8988T (cell line): ENCODE measurements at regions not wholly inside any gene's neighbourhood (a gene's known extent, or its start where the extent isn't known, plus 50 kb on each side); places are given as distances from the start of the nearest gene placed in this dataset.

Experiments used
- DNase-seq: peaks from one replicate; pipeline ENCODE4 v3.0.0; 2011

DNA sequence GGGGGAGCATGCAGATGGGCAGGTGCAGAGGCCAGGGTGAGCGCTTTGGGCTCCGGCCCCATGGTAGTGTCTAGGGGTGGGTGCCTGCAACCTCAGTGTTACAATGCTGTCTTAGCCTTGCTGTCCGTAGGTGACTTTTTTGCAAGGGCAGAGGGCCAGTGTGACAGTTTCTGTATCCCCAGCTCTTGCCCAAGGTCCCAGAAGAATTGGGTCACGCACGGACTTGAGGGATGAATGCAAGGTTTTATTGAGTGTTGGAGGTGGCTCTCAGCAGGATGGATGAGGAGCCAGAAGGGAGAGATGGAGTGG is 492.5 kb downstream of the AGTPBP1 start:
- no peak for DNase-seq

DNA sequence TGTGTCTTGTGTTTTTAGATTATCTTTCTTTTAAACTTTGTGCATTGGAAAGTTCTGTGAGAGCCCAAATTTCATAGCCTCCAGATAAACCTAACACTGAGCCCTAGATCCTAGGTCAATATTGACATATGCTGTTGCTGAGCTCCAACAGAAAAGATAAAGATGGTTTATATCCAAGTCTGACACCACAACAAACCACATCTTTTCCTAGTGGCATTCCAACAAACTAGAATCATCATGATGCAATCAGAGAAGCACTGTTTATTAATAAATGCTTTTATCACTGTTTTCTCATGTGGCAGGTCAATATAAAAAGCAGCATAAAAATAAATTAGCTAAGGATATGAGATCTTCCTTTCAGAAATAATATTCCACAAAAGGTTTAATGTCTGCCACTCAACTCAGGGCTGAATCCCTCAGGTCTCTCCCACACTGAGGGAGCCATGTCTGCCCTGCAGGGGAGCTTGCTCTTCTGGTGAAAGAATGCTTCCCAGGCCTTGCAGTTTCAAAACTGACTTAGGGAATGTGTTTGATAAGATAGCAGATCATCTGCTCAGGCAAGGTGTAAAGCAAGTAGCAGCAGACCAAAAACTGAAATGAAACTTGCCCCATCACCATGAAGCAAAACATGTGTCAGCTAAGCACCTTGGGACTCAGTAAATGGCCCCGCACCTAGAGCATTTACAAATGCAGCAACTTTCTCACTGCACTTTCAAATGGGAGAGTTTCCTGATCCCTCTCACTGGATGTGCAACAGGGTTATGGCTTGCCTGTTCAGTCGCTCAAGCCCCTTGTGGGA is 493.0 kb downstream of the AGTPBP1 start:
- no peak for DNase-seq

DNA sequence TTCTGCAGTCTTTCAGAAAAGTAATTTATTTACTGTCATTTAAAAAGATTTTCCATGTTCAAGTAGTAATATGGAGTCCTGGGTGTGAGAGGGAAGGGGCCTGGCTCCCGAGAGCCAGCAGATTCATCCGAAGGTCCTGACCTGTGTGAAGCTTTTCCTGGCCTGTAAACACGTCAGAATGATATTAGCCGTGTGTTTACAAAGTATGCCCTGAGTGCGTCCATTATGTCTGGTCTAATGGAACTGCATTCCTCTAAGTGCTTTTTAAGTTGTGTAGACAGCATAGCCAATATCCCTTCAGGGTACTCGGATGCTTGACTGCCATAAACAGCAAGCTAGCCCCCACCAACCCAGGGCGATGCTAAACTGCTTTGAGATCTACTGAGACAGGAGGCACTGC is 495.2 kb downstream of the AGTPBP1 start:
- no peak for DNase-seq

- no peak for DNase-seq
Observed at GRCh38 chr9:85244856-85245255, 496.9 kb downstream of the AGTPBP1 start.

GRCh38 chr9:85243977-85244376 is 497.8 kb downstream of the AGTPBP1 start:
- DNase-seq = no peak

DNA sequence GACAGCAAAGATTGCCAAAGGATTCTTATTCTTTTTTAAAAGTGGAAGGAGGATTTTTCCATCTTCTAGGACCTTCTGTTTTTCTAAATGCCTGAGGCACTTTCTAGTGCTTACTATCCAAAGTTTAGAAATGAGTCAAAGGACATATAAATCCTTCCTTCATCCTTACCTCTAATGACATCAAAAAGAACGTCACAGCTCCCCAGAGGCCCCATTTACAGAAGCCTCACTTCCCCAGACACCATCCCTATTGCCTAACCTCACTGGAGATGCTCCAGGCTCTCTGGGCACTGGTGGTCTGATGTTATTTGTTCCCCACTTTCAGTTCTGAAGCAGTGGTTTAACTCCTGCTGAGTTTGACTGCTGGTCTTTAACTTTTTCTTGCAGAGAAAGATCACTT is 504.3 kb downstream of the AGTPBP1 start:
- no peak for DNase-seq

GRCh38 chr9:85230081-85230480 is 511.7 kb downstream of the AGTPBP1 start:
- DNase-seq = no peak

DNA sequence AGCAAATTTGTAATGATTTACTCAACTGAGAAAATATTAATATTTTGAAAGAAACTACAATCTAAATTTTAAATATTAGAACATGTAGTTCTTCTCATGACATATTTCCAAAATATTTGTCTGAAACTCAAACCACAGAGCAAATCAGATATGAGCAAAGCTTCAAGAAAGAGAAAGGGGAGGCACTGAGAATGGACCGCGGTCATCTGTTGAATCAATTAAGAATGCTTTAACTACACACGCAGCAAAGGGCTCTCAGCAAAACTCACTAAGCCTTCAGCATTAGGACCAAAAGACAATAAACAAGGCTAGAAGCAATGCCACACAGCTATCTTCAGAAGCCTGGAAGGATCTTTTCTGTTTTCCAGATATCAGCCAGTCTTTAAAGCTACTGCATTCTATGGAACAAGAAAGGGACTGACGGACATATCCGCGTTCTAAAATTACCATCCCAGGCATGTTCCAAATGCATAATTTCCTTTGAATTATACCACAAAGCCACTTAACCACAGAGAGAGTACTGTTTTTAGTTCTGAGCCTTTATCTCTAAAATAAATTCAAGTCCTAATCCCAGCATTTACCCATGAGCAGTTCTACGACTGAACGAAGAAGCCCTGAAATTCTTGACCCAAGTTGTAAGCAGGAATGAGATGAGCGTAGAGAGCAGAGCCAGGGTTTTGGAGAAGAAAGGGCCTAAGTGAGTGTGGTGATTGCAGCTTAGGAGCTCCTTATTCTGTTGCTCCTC is 513.5 kb downstream of the AGTPBP1 start:
- DNase-seq = no peak

- no peak for DNase-seq
Observed at GRCh38 chr9:85225180-85225579, 516.6 kb downstream of the AGTPBP1 start.

DNA sequence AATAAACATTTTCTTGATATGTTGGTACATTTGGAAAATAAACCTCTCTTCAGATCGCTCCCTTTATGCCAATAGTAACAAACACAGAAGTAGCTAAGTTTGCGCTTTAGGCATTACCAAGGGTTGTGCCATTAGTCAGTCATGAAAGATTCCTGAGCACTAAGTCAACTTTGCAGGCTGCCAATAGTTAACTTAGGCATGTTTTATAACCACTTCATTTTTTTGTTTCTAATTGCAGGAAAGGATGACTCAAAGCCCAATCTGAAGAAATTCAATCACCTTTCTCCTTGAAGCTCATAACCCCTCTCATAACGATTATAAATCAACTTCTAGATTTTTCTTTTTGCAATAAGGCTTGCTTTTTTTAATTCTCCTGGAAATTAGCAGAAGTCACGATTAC is 517.0 kb downstream of the AGTPBP1 start:
- DNase-seq = no peak

DNA sequence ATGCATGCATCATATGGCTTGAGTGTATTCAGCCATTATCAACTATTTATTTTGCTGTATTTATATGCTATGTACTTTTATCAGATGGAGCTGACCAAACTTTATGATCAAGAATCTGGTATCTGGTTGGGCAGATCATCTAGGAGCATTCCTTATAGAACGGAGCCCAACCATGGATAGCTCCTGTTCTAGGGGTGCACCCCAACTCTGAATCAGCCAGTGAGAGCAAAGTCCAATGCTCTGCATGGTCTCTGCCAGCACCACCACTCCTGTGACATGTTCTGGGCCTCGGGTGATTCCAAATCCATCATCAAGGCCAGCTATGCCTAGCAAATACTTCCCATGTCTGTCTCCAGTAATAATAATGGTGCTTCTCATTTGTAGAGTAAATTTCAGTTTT is 517.5 kb downstream of the AGTPBP1 start:
- no peak for DNase-seq

DNA sequence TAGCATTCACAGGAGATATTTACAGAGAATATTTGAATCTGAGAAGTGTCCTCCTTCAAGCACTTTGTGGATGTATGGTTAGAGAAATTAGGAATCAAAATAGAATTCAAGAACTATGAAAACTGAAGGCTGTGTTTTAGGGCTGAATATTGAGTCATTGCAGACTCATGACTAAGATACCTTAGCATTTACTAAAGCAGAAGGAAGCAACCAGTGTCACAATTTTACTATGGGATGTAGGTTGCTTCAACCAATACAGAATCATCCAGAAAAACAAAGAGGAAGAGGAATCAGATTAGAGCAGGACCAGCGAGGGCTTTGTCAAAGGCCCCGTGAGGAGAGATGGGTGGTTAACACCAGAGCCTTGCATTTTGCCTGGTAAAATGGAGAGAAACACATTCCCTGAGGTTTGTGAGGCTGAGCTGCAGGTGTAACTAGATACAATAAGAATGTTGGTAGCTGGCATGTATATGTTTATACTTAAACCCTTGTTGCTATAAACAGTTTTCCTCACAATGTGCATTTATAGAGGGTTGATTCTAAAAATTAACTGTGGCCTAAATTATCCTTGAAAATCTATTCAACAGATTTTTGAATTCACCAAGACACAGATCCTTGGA is 518.1 kb downstream of the AGTPBP1 start:
- no peak for DNase-seq

- DNase-seq = no peak
Observed at GRCh38 chr9:85216601-85217000, 525.2 kb downstream of the AGTPBP1 start.

- DNase-seq = no peak
Observed at GRCh38 chr9:85215961-85216360, 525.8 kb downstream of the AGTPBP1 start.

DNA sequence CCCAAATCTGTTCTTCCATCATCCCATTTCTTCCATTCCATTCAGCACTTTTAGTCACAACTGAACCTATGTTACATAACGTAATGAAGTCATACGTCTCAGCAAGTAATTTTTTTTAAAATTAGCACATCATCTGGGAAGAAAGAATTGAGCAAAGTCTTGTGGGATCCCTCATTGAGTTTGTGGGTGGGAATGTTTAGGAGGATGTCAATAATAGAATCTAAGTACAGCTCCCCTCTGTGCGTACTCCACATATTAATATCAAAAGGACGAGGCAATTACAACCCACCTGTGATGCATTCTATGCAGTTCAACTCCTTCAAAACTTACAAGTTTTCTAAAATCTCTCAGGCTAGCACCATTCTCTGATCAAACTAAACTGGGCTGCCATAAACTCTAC is 526.3 kb downstream of the AGTPBP1 start:
- no peak for DNase-seq

- DNase-seq = no peak
Observed at GRCh38 chr9:85213650-85214607, 527.8 kb downstream of the AGTPBP1 start.

DNA sequence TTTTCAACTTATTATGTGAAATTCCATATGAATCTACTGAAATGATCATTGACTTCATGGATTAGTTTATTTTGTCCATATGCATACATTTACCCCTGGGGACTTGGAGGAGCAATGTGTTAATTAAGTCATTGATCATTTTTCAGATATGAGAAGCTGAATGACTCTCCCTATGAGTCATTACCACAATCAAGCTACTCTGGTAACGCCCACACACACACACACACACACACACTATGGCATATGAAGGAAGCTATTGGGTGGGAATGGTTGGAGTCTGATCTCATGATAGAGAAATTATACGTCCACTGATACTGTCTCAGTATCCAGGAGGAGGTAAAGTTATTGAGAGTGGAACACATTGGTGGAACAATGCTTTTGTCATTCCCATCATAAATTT is 528.9 kb downstream of the AGTPBP1 start:
- no peak for DNase-seq

DNA sequence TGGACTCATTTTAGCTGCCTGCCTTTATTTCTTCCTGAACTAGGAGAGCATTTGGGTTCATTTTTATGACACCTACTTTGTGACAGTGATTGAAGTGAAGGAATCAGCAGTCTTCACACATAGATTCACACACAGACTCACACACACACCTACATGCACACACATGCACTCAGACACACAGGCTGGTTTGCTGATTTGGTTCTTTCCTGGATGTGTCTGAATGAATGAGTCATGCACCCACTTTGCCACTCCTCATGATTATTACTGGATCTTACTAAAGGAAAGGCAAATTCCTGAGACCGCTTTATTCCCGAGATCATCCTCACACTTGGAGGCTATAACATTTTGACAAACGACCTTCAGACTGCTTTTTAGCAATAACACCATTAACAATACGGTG is 529.5 kb downstream of the AGTPBP1 start:
- DNase-seq = no peak

- no peak for DNase-seq
Observed at GRCh38 chr9:85208666-85209065, 533.1 kb downstream of the AGTPBP1 start.

DNA sequence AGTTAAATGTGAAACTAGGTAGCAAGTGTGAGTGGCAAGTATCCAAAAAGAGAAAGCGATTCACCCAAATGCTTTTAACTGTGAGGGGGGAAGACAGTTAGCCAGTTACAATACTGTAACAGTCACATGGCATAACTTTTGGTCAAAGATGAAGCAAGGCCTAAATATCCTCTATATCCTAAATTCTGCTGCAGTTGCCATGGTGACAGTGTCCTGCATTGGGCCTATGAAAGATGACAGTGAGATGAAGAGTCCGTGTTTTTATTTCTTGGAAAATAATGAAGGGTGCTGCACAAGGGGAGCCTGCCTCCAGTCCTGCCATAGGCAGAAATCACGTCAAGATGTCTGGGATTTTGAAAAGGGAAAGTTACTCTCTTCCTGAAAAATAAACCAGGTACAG is 534.6 kb downstream of the NTRK2 start:
- DNase-seq = no peak

DNA sequence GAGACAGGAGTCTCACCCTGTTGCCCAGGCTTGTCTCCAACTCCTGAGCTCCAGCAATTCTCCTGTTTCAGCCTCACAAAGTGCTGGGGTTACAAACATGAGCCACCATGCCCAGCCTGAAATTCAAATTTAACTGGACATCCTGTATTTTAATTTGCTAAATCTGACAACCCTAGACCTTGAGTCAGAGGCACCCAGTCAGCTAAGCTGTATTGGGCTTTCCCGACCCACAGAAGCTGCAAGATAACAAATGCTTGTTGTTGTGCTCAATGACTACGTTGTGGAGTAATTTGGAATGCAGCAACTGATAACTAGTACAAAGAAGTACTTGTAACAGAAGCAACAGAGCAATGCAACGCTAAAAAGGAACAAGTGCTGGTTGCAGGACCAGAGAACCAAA is 533.1 kb downstream of the NTRK2 start:
- DNase-seq = no peak

DNA sequence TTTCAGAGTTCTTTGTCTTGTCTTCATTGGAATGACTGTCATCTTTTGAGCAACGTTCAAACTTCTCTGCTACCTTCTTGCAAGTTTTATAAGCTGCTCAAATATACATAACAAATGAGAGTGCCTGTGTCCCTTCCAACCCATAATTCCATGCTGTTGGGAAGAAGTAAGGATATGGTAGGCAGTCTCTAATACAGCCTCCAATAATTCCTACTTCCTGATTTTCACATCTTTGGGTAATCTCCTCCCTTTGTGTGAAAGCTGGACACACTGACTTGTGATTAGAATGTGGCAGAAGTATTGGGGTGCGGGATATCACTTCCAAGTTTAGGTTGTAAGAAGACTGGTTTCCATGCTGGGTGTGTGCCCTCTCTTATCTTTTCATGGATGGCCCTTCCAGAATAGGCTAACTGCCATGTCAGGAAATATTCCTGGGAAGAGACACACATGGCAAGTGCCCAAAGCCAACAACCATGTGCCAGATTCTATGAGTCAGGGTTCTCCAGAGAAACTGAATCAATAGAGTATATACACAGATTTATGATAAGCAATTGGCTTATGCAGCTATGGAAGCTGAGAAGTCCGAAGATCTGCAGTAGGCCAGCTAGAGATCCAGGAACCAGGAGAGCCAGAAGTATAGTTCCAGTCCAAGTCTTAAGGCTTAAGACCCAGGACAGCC is 531.3 kb downstream of the NTRK2 start:
- DNase-seq = no peak
